IMR-90 (cell line): ENCODE measurements at regions not wholly inside any gene's neighbourhood (a gene's known extent, or its start where the extent isn't known, plus 50 kb on each side); places are given as distances from the start of the nearest gene placed in this dataset.
A peak's percentile ranks its signal among the peaks of the same experiment; 100 is the strongest.

Experiments used
- ATAC-seq: fragments of 200-7000 bp; cut with Tn5 transposase; 2 replicates; pipeline ENCODE4 v1.9.1; 2020; ENCODE audit warnings: low read depth, mild to moderate bottlenecking, moderate library complexity
- BruUV-seq: library from RNA; stranded (reverse); fragments of 400-500 nt; replicated peaks from 2 replicates; lab custom pipeline; 2021; lab: Mats Ljungman, UMichigan
- CTCF ChIA-PET: fragments of 300-600 bp; formaldehyde crosslinking; extraction: SDS; loops from one replicate; lab custom pipeline; 2021; ENCODE audit warnings: antibody characterized with exemption; lab: Yijun Ruan, JAX
- POLR2A ChIA-PET: fragments of 300-600 bp; sonication (Branson Sonifier 250); formaldehyde crosslinking; loops from one replicate; lab custom pipeline; 2022; ENCODE audit warnings: antibody characterized with exemption; ENCODE audit not compliant: unreplicated experiment; lab: Charles Lee
- DNase-seq: peaks from one replicate; pipeline ENCODE4 v3.0.0; 2013
- H2AFZ ChIP-seq: replicated peaks from 2 replicates; pipeline ENCODE3; 2013; ENCODE audit warnings: low read length, mild to moderate bottlenecking; ENCODE audit not compliant: poor library complexity
- H2AK5ac ChIP-seq: 2 replicates; pipeline ENCODE4 v1.6.1; 2013; ENCODE audit warnings: low read depth, low read length, inconsistent platforms
- H2AK9ac ChIP-seq: replicated peaks from 2 replicates; pipeline ENCODE3; 2013; ENCODE audit warnings: mild to moderate bottlenecking, low read depth, low read length, moderate library complexity; ENCODE audit not compliant: poor library complexity
- H2BK120ac ChIP-seq: 2 replicates; pipeline ENCODE4 v1.6.1; 2013; ENCODE audit warnings: low read depth, low read length, inconsistent platforms
- H2BK15ac ChIP-seq: 3 replicates; pipeline ENCODE4 v1.6.1; 2013; ENCODE audit warnings: low read depth, low read length, inconsistent platforms
- H2BK20ac ChIP-seq: 2 replicates; pipeline ENCODE4 v1.6.1; 2013; ENCODE audit warnings: low read depth, mild to moderate bottlenecking, inconsistent platforms, low read length, moderate library complexity
- H2BK5ac ChIP-seq: 2 replicates; pipeline ENCODE4 v1.6.1; 2013; ENCODE audit warnings: mild to moderate bottlenecking, low read depth, low read length, inconsistent platforms; ENCODE audit not compliant: poor library complexity, severe bottlenecking
- H3K14ac ChIP-seq: replicated peaks from 2 replicates; pipeline ENCODE4 v1.6.1; 2013; ENCODE audit warnings: low read depth, low read length, inconsistent platforms
- H3K18ac ChIP-seq: 2 replicates; pipeline ENCODE4 v1.6.1; 2013; ENCODE audit warnings: low read depth, low read length, control low read depth
- H3K23ac ChIP-seq: 2 replicates; pipeline ENCODE4 v1.6.1; 2013; ENCODE audit warnings: low read depth, low read length, inconsistent platforms
- H3K27ac ChIP-seq: 2 replicates; pipeline ENCODE4 v1.5.1; 2013; ENCODE audit warnings: mild to moderate bottlenecking, control low read depth, low read length; ENCODE audit not compliant: insufficient read depth
- H3K27me3 ChIP-seq: 2 replicates; pipeline ENCODE4 v1.6.1; 2013; ENCODE audit warnings: low read length; ENCODE audit not compliant: control insufficient read depth, insufficient read depth
- H3K36me3 ChIP-seq: 2 replicates; pipeline ENCODE4 v1.6.1; 2013; ENCODE audit warnings: low read length, mixed read lengths; ENCODE audit not compliant: control insufficient read depth, insufficient read depth
- H3K4ac ChIP-seq: 2 replicates; pipeline ENCODE4 v1.6.1; 2013; ENCODE audit warnings: low read depth, low read length, inconsistent platforms
- H3K4me1 ChIP-seq: 2 replicates; pipeline ENCODE4 v1.6.1; 2013; ENCODE audit warnings: low read length, mixed read lengths; ENCODE audit not compliant: control insufficient read depth, insufficient read depth
- H3K4me2 ChIP-seq: 2 replicates; pipeline ENCODE4 v1.6.1; 2013; ENCODE audit warnings: low read depth, mild to moderate bottlenecking, control low read depth, low read length, moderate library complexity
- H3K4me3 ChIP-seq: 2 replicates; pipeline ENCODE4 v1.5.1; 2013; ENCODE audit warnings: low read depth, mild to moderate bottlenecking, control low read depth, low read length, moderate library complexity; ENCODE audit not compliant: insufficient read depth
- H3K56ac ChIP-seq: 2 replicates; pipeline ENCODE4 v1.6.1; 2013; ENCODE audit warnings: low read length, inconsistent platforms; ENCODE audit not compliant: insufficient read depth; ENCODE audit errors: extremely low read depth
- H3K79me1 ChIP-seq, 2 experiments: 2 replicates each; pipeline ENCODE4 v1.6.1; 2013; ENCODE audit warnings: low read length in 2 of 2, inconsistent platforms in 1 of 2, low read depth in 1 of 2
- H3K9ac ChIP-seq: 2 replicates; pipeline ENCODE4 v1.6.1; 2013; ENCODE audit warnings: low read depth, low read length, control low read depth
- H3K9me1 ChIP-seq: 2 replicates; pipeline ENCODE4 v1.6.1; 2013; ENCODE audit warnings: low read length, inconsistent platforms; ENCODE audit not compliant: insufficient read depth
- H3K9me3 ChIP-seq: 2 replicates; pipeline ENCODE4 v1.6.1; 2013; ENCODE audit warnings: low read length; ENCODE audit not compliant: control insufficient read depth, insufficient read depth
- H4K20me1 ChIP-seq: 2 replicates; pipeline ENCODE4 v1.6.1; 2013; ENCODE audit warnings: low read length, inconsistent platforms; ENCODE audit not compliant: insufficient read depth
- H4K5ac ChIP-seq: 2 replicates; pipeline ENCODE4 v1.6.1; 2013; ENCODE audit warnings: mild to moderate bottlenecking, low read depth, low read length, control low read depth
- H4K8ac ChIP-seq, 2 experiments: 2 replicates each; pipeline ENCODE4 v1.6.1; 2013; ENCODE audit warnings: low read depth in 2 of 2, low read length in 2 of 2, control low read depth in 1 of 2, inconsistent platforms in 1 of 2
- H4K91ac ChIP-seq: 2 replicates; pipeline ENCODE4 v1.6.1; 2013; ENCODE audit warnings: low read depth, low read length, inconsistent platforms; ENCODE audit not compliant: insufficient read depth
- CEBPB ChIP-seq: IDR thresholded peaks from 2 replicates; pipeline ENCODE4 v1.6.1; 2012; ENCODE audit warnings: low read depth, low read length, improper control_type of control experiment
- SMC3 ChIP-seq: fragments of 150-350 bp; IDR thresholded peaks from 2 replicates; pipeline ENCODE4 v1.6.1; 2016; ENCODE audit warnings: low read depth, mild to moderate bottlenecking, antibody characterized with exemption, low read length, moderate library complexity
- WGBS, 2 experiments: methylation state at CpG; one replicate each; pipeline versions ENCODE4 v1.1.5 to v1.1.7; 2013; ENCODE audit warnings: missing lambda C conversion rate in 2 of 2; ENCODE audit not compliant: insufficient read length in 1 of 2; ENCODE audit errors: extremely low coverage in 2 of 2; 5-methylcytosine and 5-hydroxymethylcytosine counted together
- dilution Hi-C: fragments of 300-500 bp; cut with HindIII; formaldehyde crosslinking; loops from one replicate; pipeline ENCODE4 v1.14.3; 2018; ENCODE audit warnings: low sequenced_read_pairs; ENCODE audit not compliant: unreplicated experiment
- in situ Hi-C: fragments of 300-500 bp; cut with MboI; formaldehyde crosslinking; loops from 3 replicates; pipeline ENCODE4 v1.14.3; 2019; ENCODE audit warnings: low sequenced_read_pairs, inconsistent platforms, mixed read lengths
- intact Hi-C: fragments of 100-400 bp; cut with micrococcal nuclease; formaldehyde crosslinking; loops from 2 replicates; pipeline ENCODE4 v1.10.0; 2022
- TF ChIP-seq, protein P1 (sequence below): conservative IDR thresholded peaks from 2 replicates; pipeline ENCODE4 v1.5.1; 2012; ENCODE audit warnings: mild to moderate bottlenecking, low read depth, low read length, improper control_type of control experiment

DNA sequence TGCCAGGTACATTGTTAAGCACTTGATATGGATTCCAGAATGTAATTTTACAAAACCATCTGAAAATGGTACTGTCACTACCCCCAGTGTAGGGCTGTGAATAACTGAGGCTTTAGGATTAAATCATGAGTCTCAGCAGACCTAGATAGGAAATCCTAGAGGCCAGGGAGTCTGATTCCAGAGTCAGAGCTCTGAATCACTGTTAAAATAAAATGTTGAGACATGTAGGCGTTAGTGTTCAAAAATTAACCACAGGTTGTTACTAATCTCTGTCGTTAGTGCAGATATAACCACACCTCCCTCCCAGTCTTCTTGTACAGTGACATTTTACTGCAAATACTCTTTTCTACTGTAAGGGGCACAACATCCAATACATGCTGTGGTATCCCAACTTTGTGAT, 1828.8 kb downstream of the MAT2B start:
- H2AK9ac ChIP-seq, result no peak overlapping the region
- no peak overlapping the region for H3K4me2 ChIP-seq
- TF ChIP-seq, protein P1, sequence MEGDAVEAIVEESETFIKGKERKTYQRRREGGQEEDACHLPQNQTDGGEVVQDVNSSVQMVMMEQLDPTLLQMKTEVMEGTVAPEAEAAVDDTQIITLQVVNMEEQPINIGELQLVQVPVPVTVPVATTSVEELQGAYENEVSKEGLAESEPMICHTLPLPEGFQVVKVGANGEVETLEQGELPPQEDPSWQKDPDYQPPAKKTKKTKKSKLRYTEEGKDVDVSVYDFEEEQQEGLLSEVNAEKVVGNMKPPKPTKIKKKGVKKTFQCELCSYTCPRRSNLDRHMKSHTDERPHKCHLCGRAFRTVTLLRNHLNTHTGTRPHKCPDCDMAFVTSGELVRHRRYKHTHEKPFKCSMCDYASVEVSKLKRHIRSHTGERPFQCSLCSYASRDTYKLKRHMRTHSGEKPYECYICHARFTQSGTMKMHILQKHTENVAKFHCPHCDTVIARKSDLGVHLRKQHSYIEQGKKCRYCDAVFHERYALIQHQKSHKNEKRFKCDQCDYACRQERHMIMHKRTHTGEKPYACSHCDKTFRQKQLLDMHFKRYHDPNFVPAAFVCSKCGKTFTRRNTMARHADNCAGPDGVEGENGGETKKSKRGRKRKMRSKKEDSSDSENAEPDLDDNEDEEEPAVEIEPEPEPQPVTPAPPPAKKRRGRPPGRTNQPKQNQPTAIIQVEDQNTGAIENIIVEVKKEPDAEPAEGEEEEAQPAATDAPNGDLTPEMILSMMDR, result no peak
- TF ChIP-seq SMC3 (no peak), CEBPB (no peak)
- no peak overlapping the region for H3K23ac ChIP-seq
- H3K18ac ChIP-seq, result no peak overlapping the region
- no peaks in the 10 kb centered on the region for H3K79me1 ChIP-seq
- BruUV-seq, result no TSS peak
- no peak overlapping the region for H3K4ac ChIP-seq
- H3K27me3 ChIP-seq, result no peaks in the 10 kb centered on the region
- CTCF ChIA-PET, result no interaction called here
- intact Hi-C loops (no loop called here), dilution Hi-C loops (no loop called here), in situ Hi-C loops (no loop called here)
- H4K20me1 ChIP-seq, result no peaks in the 10 kb centered on the region
- no CpG with 5 or more reads among the region's 2 CpGs for WGBS, 2 experiments
- peak; percentile 17 for ATAC-seq
- no peaks in the 10 kb centered on the region for H3K36me3 ChIP-seq
- H3K14ac ChIP-seq, result no peak overlapping the region
- no peak overlapping the region for H2AFZ ChIP-seq
- no peaks in the 10 kb centered on the region for H3K9me1 ChIP-seq
- H3K4me3 ChIP-seq, result no peak overlapping the region
- no peak overlapping the region for H2AK5ac ChIP-seq
- H3K4me1 ChIP-seq, result no peaks in the 10 kb centered on the region
- POLR2A ChIA-PET, result no interaction called here
- no peak overlapping the region for H4K5ac ChIP-seq
- no peak overlapping the region for H3K9ac ChIP-seq
- no peak overlapping the region for H2BK20ac ChIP-seq
- H2BK15ac ChIP-seq, result no peak overlapping the region
- no peak overlapping the region for H3K27ac ChIP-seq
- no peak overlapping the region for H4K91ac ChIP-seq
- no peak overlapping the region for H2BK120ac ChIP-seq
- H4K8ac ChIP-seq, result no peak overlapping the region
- no peaks in the 10 kb centered on the region for H3K9me3 ChIP-seq
- no peak overlapping the region for H3K56ac ChIP-seq
- H2BK5ac ChIP-seq, result no peak overlapping the region
- peak; percentile 41 for DNase-seq
